Middle frontal gyrus (tissue), 1 donor: ENCODE measurements at regions not wholly inside any gene's neighbourhood (a gene's known extent, or its start where the extent isn't known, plus 50 kb on each side); places are given as distances from the start of the nearest gene placed in this dataset.
"Not testable (repeated sequence)": the region's sequence is repeated elsewhere in the genome, so short reads cannot be mapped to it uniquely, and the experiment has no call there.

ENCODE experiments used
- DNase-seq: peaks from one replicate; pipeline ENCODE4 v3.0.0-alpha.2; 2015; ENCODE audit warnings: low spot score; ENCODE audit errors: extremely low spot score

GRCh38 chr5:33067291-33067690 is 356.2 kb downstream of the NPR3 start:
- no peak for DNase-seq

- DNase-seq = no peak
These were observed 357.7 kb downstream of the NPR3 start for GRCh38 chr5:33068786-33069185.

- DNase-seq = no peak
These were observed 361.2 kb downstream of the NPR3 start for GRCh38 chr5:33072296-33072695.

- no peak for DNase-seq
These were observed 361.6 kb downstream of the NPR3 start for GRCh38 chr5:33072726-33073125.

GRCh38 chr5:33073881-33074327 is 362.8 kb downstream of the NPR3 start:
- DNase-seq = no peak

- DNase-seq = no peak
These were observed 363.4 kb downstream of the NPR3 start for GRCh38 chr5:33074548-33074947.

- no peak for DNase-seq
These were observed 364.6 kb downstream of the NPR3 start for GRCh38 chr5:33075731-33076130.

GRCh38 chr5:33079548-33079947 is 361.2 kb upstream of the TARS1 start:
- DNase-seq = no peak

- no peak for DNase-seq
These were observed 360.5 kb upstream of the TARS1 start for GRCh38 chr5:33080287-33080686.

- no peak for DNase-seq
These were observed 352.6 kb upstream of the TARS1 start for GRCh38 chr5:33088176-33088575.

- no peak for DNase-seq
These were observed 349.0 kb upstream of the TARS1 start for GRCh38 chr5:33091571-33092363.

GRCh38 chr5:33092719-33093118 is 348.0 kb upstream of the TARS1 start:
- DNase-seq = no peak

- DNase-seq = no peak
These were observed 338.2 kb upstream of the TARS1 start for GRCh38 chr5:33102551-33102950.

GRCh38 chr5:33105521-33105941 is 335.2 kb upstream of the TARS1 start:
- no peak for DNase-seq

GRCh38 chr5:33110496-33110895 is 330.3 kb upstream of the TARS1 start:
- not testable (repeated sequence) for DNase-seq

- DNase-seq = no peak
These were observed 326.4 kb upstream of the TARS1 start for GRCh38 chr5:33114361-33114760.

GRCh38 chr5:33115467-33115866 is 325.3 kb upstream of the TARS1 start:
- no peak for DNase-seq

- DNase-seq = no peak
These were observed 321.9 kb upstream of the TARS1 start for GRCh38 chr5:33118761-33119415.

- DNase-seq = no peak
These were observed 320.1 kb upstream of the TARS1 start for GRCh38 chr5:33120671-33121070.

GRCh38 chr5:33129309-33129708 is 311.5 kb upstream of the TARS1 start:
- no peak for DNase-seq

- no peak for DNase-seq
These were observed 304.0 kb upstream of the TARS1 start for GRCh38 chr5:33136785-33137184.

- not testable (repeated sequence) for DNase-seq
These were observed 302.6 kb upstream of the TARS1 start for GRCh38 chr5:33138145-33138544.
